CD14-positive monocyte (primary cell): ENCODE measurements at regions not wholly inside any gene's neighbourhood (a gene's known extent, or its start where the extent isn't known, plus 50 kb on each side); places are given as distances from the start of the nearest gene placed in this dataset.

Source experiments
- DNase-seq, 3 donors: peaks; one replicate each; pipeline ENCODE4 v3.0.0-alpha.2; 2011 to 2022
- H2AFZ ChIP-seq: 2 replicates; pipeline ENCODE4 v1.6.0; 2012; ENCODE audit warnings: mild to moderate bottlenecking, low read depth, low read length, inconsistent platforms; ENCODE audit not compliant: insufficient read depth, poor library complexity, severe bottlenecking
- H3K27ac ChIP-seq, 2 donors: 1 replicate in 1 of 2; 2 replicates in 1 of 2; pipeline ENCODE4 v1.5.1; 2012 to 2013; ENCODE audit warnings: low read length in 2 of 2, control low read depth in 1 of 2, inconsistent platforms in 1 of 2, low read depth in 1 of 2, mild to moderate bottlenecking in 1 of 2
- H3K27me3 ChIP-seq, 2 donors: one replicate each; pipeline versions ENCODE4 v1.6.0 to v1.6.1; 2011 to 2013; ENCODE audit warnings: low read length in 2 of 2; ENCODE audit not compliant: control insufficient read depth in 2 of 2, insufficient read depth in 2 of 2
- H3K36me3 ChIP-seq, 2 donors: replicated peaks in 1 of 2; 1 replicate in 1 of 2; 2 replicates in 1 of 2; pipeline versions ENCODE4 v1.5.1 to v1.6.1; 2012 to 2013; ENCODE audit warnings: low read length in 2 of 2, control low read depth in 1 of 2, inconsistent platforms in 1 of 2, mild to moderate bottlenecking in 1 of 2; ENCODE audit not compliant: insufficient read depth in 2 of 2, control insufficient read depth in 1 of 2
- H3K4me1 ChIP-seq, 2 donors: 1 replicate in 1 of 2; 2 replicates in 1 of 2; pipeline versions ENCODE4 v1.5.1 to v1.6.1; 2012 to 2013; ENCODE audit warnings: low read length in 2 of 2, control low read depth in 1 of 2, inconsistent platforms in 1 of 2, mild to moderate bottlenecking in 1 of 2, moderate library complexity in 1 of 2; ENCODE audit not compliant: insufficient read depth in 2 of 2, control insufficient read depth in 1 of 2
- H3K4me2 ChIP-seq: replicated peaks from 2 replicates; pipeline ENCODE3; 2012; ENCODE audit warnings: low read length, moderate library complexity, mild to moderate bottlenecking; ENCODE audit not compliant: poor library complexity, severe bottlenecking; ENCODE audit errors: extremely low read depth
- H3K4me3 ChIP-seq, 3 experiments: fragments of 200-600 bp in 1 of 3; sonication (generic) in 1 of 3; replicated peaks in 1 of 3; 1 replicate in 2 of 3; 2 replicates in 1 of 3; pipeline ENCODE4 v1.5.1; 2011 to 2013; ENCODE audit warnings: low read length in 3 of 3, mild to moderate bottlenecking in 3 of 3, control low read depth in 2 of 3, low read depth in 2 of 3, inconsistent platforms in 1 of 3, moderate library complexity in 1 of 3
- H3K79me2 ChIP-seq: 2 replicates; pipeline ENCODE4 v1.6.0; 2012; ENCODE audit warnings: mild to moderate bottlenecking, control low read depth, inconsistent platforms, low read length, moderate library complexity; ENCODE audit not compliant: insufficient read depth
- H3K9ac ChIP-seq: 2 replicates; pipeline ENCODE4 v1.6.0; 2017; ENCODE audit warnings: low read length, mild to moderate bottlenecking; ENCODE audit not compliant: insufficient read depth, poor library complexity, severe bottlenecking
- H3K9me3 ChIP-seq, 2 donors: replicated peaks in 1 of 2; 1 replicate in 1 of 2; 2 replicates in 1 of 2; pipeline versions ENCODE4 v1.5.1 to v1.6.1; 2012 to 2013; ENCODE audit warnings: low read length in 2 of 2, control low read depth in 1 of 2; ENCODE audit not compliant: control insufficient read depth in 1 of 2, insufficient read depth in 1 of 2
- H4K20me1 ChIP-seq: 2 replicates; pipeline ENCODE4 v1.6.0; 2012; ENCODE audit warnings: mild to moderate bottlenecking, low read length, control low read depth, moderate library complexity; ENCODE audit not compliant: insufficient read depth
- H3K27ac Mint-ChIP-seq, 7 donors: one replicate each; pipeline ENCODE4 v1.8.0; 2020; ENCODE audit warnings: mild to moderate bottlenecking in 7 of 7, mixed read lengths in 7 of 7, moderate library complexity in 6 of 7, inconsistent platforms in 2 of 7
- H3K27me3 Mint-ChIP-seq, 3 donors: one replicate each; pipeline ENCODE4 v1.8.0; 2021 to 2022; ENCODE audit warnings: low read depth in 3 of 3, mild to moderate bottlenecking in 3 of 3, mixed read lengths in 3 of 3, moderate library complexity in 3 of 3, inconsistent platforms in 1 of 3
- H3K36me3 Mint-ChIP-seq, 2 donors: one replicate each; pipeline ENCODE4 v1.8.0; 2020; ENCODE audit warnings: mixed read lengths in 2 of 2, inconsistent platforms in 1 of 2, mild to moderate bottlenecking in 1 of 2
- H3K4me1 Mint-ChIP-seq: one replicate; pipeline ENCODE4 v1.8.0; 2020; ENCODE audit warnings: mild to moderate bottlenecking, mixed read lengths
- H3K4me3 Mint-ChIP-seq, 2 donors: one replicate each; pipeline ENCODE4 v1.8.0; 2020; ENCODE audit warnings: mild to moderate bottlenecking in 2 of 2, mixed read lengths in 2 of 2, moderate library complexity in 1 of 2
- H3K9me3 Mint-ChIP-seq, 7 donors: one replicate each; pipeline ENCODE4 v1.8.0; 2020 to 2022; ENCODE audit warnings: mixed read lengths in 7 of 7, mild to moderate bottlenecking in 6 of 7, moderate library complexity in 6 of 7, inconsistent platforms in 2 of 7
- WGBS: methylation state at CpG from one replicate; pipeline ENCODE4 v1.1.5; 2013; ENCODE audit warnings: missing lambda C conversion rate; ENCODE audit not compliant: insufficient coverage; 5-methylcytosine and 5-hydroxymethylcytosine counted together
- intact Hi-C, 2 donors: fragments of 100-400 bp; cut with micrococcal nuclease; formaldehyde crosslinking; loops; one replicate each; pipeline versions ENCODE4 v1.15.0 to v1.15.1; 2023
- TF ChIP-seq, protein P1 (sequence below): fragments of 200-600 bp; IDR thresholded peaks from one replicate; pipeline ENCODE4 v1.8.0; 2022; ENCODE audit warnings: antibody characterized with exemption, mild to moderate bottlenecking

GRCh38 chr10:125233726-125234125 is 73.4 kb upstream of the CTBP2 start:
- Mint-ChIP-seq H3K36me3 (no peaks in the 10 kb centered on the region), H3K4me1 (no peaks in the 10 kb centered on the region), H3K27me3 (peaks cover 3 to 6% (median 4%) of the 10 kb centered on the region in 3 donors), H3K27ac (no peak overlapping the region), H3K4me3 (no peak overlapping the region), H3K9me3 (peaks cover 9 to 28% (median 21%) of the 10 kb centered on the region in 7 donors)
- intact Hi-C loops: no loop called here
- WGBS: 93% methylated on average over 3 of the region's 4 CpGs
- H3K4me1 ChIP-seq: no peaks in the 10 kb centered on the region
- no peak overlapping the region for H3K27ac ChIP-seq
- no peak overlapping the region for H3K9ac ChIP-seq
- no peak overlapping the region for H3K4me2 ChIP-seq
- H2AFZ ChIP-seq: no peak overlapping the region
- TF ChIP-seq, protein P1, sequence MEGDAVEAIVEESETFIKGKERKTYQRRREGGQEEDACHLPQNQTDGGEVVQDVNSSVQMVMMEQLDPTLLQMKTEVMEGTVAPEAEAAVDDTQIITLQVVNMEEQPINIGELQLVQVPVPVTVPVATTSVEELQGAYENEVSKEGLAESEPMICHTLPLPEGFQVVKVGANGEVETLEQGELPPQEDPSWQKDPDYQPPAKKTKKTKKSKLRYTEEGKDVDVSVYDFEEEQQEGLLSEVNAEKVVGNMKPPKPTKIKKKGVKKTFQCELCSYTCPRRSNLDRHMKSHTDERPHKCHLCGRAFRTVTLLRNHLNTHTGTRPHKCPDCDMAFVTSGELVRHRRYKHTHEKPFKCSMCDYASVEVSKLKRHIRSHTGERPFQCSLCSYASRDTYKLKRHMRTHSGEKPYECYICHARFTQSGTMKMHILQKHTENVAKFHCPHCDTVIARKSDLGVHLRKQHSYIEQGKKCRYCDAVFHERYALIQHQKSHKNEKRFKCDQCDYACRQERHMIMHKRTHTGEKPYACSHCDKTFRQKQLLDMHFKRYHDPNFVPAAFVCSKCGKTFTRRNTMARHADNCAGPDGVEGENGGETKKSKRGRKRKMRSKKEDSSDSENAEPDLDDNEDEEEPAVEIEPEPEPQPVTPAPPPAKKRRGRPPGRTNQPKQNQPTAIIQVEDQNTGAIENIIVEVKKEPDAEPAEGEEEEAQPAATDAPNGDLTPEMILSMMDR: no peak
- H4K20me1 ChIP-seq: no peaks in the 10 kb centered on the region
- no peaks in the 10 kb centered on the region for H3K27me3 ChIP-seq
- H3K9me3 ChIP-seq: peaks cover 11 to 12% of the 10 kb centered on the region in 2 donors
- H3K36me3 ChIP-seq: no peaks in the 10 kb centered on the region
- no peaks in the 10 kb centered on the region for H3K79me2 ChIP-seq
- DNase-seq: no peak
- no peak overlapping the region for H3K4me3 ChIP-seq

DNA sequence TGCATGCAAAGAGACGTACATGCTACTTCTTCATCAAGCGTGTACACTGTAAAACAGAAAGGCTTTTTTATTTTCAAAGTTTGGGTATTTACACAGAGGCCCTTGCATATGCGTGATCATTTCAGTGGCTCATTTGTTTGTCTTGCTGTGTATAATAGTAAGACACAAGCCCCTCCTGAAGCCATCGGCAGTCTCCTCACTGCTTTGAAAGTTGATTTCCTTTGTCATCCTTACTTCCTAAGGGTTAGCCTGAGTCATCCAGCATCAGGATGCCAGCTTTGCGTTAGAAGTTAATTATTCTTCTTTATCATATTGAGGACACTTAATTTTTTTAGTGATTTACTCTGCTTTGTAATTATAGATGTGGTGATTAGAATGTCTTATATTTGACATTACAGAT is 72.5 kb upstream of the CTBP2 start:
- TF ChIP-seq, protein P1: no peak
- intact Hi-C loops: no loop called here
- no peak overlapping the region for H3K27ac ChIP-seq
- 100% methylated on average over 2 of the region's 5 CpGs for WGBS
- H3K79me2 ChIP-seq: no peaks in the 10 kb centered on the region
- H3K4me2 ChIP-seq: no peak overlapping the region
- H3K9ac ChIP-seq: no peak overlapping the region
- H3K36me3 ChIP-seq: no peaks in the 10 kb centered on the region
- peaks cover 3 to 5% (median 4%) of the 10 kb centered on the region in 3 donors for H3K27me3 Mint-ChIP-seq
- no peak overlapping the region for H3K27ac Mint-ChIP-seq
- peaks cover 3 to 22% (median 16%) of the 10 kb centered on the region in 7 donors for H3K9me3 Mint-ChIP-seq
- peaks cover 5 to 10% of the 10 kb centered on the region in 2 donors for H3K9me3 ChIP-seq
- no peaks in the 10 kb centered on the region for H3K36me3 Mint-ChIP-seq
- no peaks in the 10 kb centered on the region for H3K4me1 Mint-ChIP-seq
- no peaks in the 10 kb centered on the region for H3K4me1 ChIP-seq
- no peak overlapping the region for H2AFZ ChIP-seq
- no peaks in the 10 kb centered on the region for H4K20me1 ChIP-seq
- H3K4me3 Mint-ChIP-seq: no peak overlapping the region
- DNase-seq: no peak
- H3K27me3 ChIP-seq: no peaks in the 10 kb centered on the region
- no peak overlapping the region for H3K4me3 ChIP-seq
